Brain microvascular endothelial cell (primary cell): ENCODE measurements at regions not wholly inside any gene's neighbourhood (a gene's known extent, or its start where the extent isn't known, plus 50 kb on each side); places are given as distances from the start of the nearest gene placed in this dataset.

ENCODE experiments used
- DNase-seq: peaks from one replicate; pipeline ENCODE4 v3.0.0-alpha.2; 2020
- H3K27ac ChIP-seq: fragments of 250-450 bp; sonication (Bioruptor Pico); 2 replicates; pipeline ENCODE4 v1.5.1; 2020; ENCODE audit warnings: mild to moderate bottlenecking, moderate library complexity
- H3K27me3 ChIP-seq: fragments of 250-450 bp; sonication (Bioruptor Pico); replicated peaks from 2 replicates; pipeline ENCODE4 v1.5.1; 2020; ENCODE audit warnings: mild to moderate bottlenecking
- H3K36me3 ChIP-seq: fragments of 250-450 bp; sonication (Bioruptor Pico); replicated peaks from 2 replicates; pipeline ENCODE4 v1.5.1; 2020; ENCODE audit warnings: mild to moderate bottlenecking
- H3K4me3 ChIP-seq: 2 replicates; pipeline ENCODE4 v1.5.1; 2011; ENCODE audit warnings: low read depth, mild to moderate bottlenecking, control low read depth, low read length, moderate library complexity
- CTCF ChIP-seq: IDR thresholded peaks from 2 replicates; pipeline ENCODE4 v1.5.1; 2011; ENCODE audit warnings: low read depth, mild to moderate bottlenecking, moderate library complexity, low read length, control low read depth, inconsistent platforms; ENCODE audit errors: missing control alignments
- in situ Hi-C: cut with HindIII; loops from 2 replicates; pipeline ENCODE4 v1.10.0; 2017; ENCODE audit warnings: low sequenced_read_pairs, low pct_ligation_motif_present

- DNase-seq = no peak
- no peak for TF ChIP-seq CTCF
- no peaks in the 10 kb centered on the region for H3K27me3 ChIP-seq
- no peak overlapping the region for H3K27ac ChIP-seq
- no peaks in the 10 kb centered on the region for H3K36me3 ChIP-seq
- in situ Hi-C loops = no loop called here
- no peak overlapping the region for H3K4me3 ChIP-seq
Measured at GRCh38 chr16:79734721-79735120, 134.2 kb upstream of the MAF start.

- no peaks in the 10 kb centered on the region for H3K27me3 ChIP-seq
- no peaks in the 10 kb centered on the region for H3K36me3 ChIP-seq
- H3K4me3 ChIP-seq = no peak overlapping the region
- DNase-seq = no peak
- in situ Hi-C loops = no loop called here
- TF ChIP-seq CTCF = no peak
- no peak overlapping the region for H3K27ac ChIP-seq
Measured at GRCh38 chr16:79728923-79729240, 128.3 kb upstream of the MAF start.

- Histone ChIP-seq H3K36me3 (no peaks in the 10 kb centered on the region), H3K27ac (no peak overlapping the region), H3K4me3 (no peak overlapping the region), H3K27me3 (no peaks in the 10 kb centered on the region)
- no peak for TF ChIP-seq CTCF
- in situ Hi-C loops = no loop called here
- DNase-seq = no peak
Measured at GRCh38 chr16:79728048-79728922, 127.7 kb upstream of the MAF start.

GRCh38 chr16:79726902-79727301, 126.4 kb upstream of the MAF start:
- H3K36me3 ChIP-seq = no peaks in the 10 kb centered on the region
- H3K4me3 ChIP-seq = no peak overlapping the region
- in situ Hi-C loops = no loop called here
- no peaks in the 10 kb centered on the region for H3K27me3 ChIP-seq
- no peak overlapping the region for H3K27ac ChIP-seq
- DNase-seq = no peak
- no peak for TF ChIP-seq CTCF

- no peak for DNase-seq
- in situ Hi-C loops = no loop called here
- no peak for TF ChIP-seq CTCF
- H3K27ac ChIP-seq = no peak overlapping the region
- H3K27me3 ChIP-seq = no peaks in the 10 kb centered on the region
- H3K36me3 ChIP-seq = no peaks in the 10 kb centered on the region
- no peak overlapping the region for H3K4me3 ChIP-seq
Measured at GRCh38 chr16:79725051-79725450, 124.5 kb upstream of the MAF start.
